SJSA1 (cell line): ENCODE measurements at regions not wholly inside any gene's neighbourhood (a gene's known extent, or its start where the extent isn't known, plus 50 kb on each side); places are given as distances from the start of the nearest gene placed in this dataset.

Source experiments
- DNase-seq, 2 experiments: peaks; one replicate each; pipeline ENCODE4 v3.0.0-alpha.2; 2015 to 2020; ENCODE audit warnings: low spot score in 2 of 2, low read depth in 1 of 2
- H3K27ac ChIP-seq: fragments of 250-450 bp; sonication (Bioruptor Pico); 2 replicates; pipeline ENCODE4 v1.5.1; 2020; ENCODE audit warnings: mild to moderate bottlenecking, moderate library complexity
- H3K27me3 ChIP-seq: fragments of 250-450 bp; sonication (Bioruptor Pico); replicated peaks from 2 replicates; pipeline ENCODE4 v1.5.1; 2020; ENCODE audit warnings: mild to moderate bottlenecking, moderate library complexity
- H3K36me3 ChIP-seq: fragments of 250-450 bp; sonication (Bioruptor Pico); 2 replicates; pipeline ENCODE4 v1.5.1; 2020; ENCODE audit warnings: mild to moderate bottlenecking
- H3K4me1 ChIP-seq: fragments of 250-450 bp; sonication (Bioruptor Pico); replicated peaks from 2 replicates; pipeline ENCODE4 v1.6.1; 2021; ENCODE audit warnings: mild to moderate bottlenecking
- H3K4me3 ChIP-seq: fragments of 250-450 bp; sonication (Bioruptor Pico); 2 replicates; pipeline ENCODE4 v1.5.1; 2020; ENCODE audit warnings: mild to moderate bottlenecking
- H3K9me3 ChIP-seq: fragments of 250-450 bp; sonication (Bioruptor Pico); replicated peaks from 2 replicates; pipeline ENCODE4 v1.5.1; 2020; ENCODE audit warnings: mild to moderate bottlenecking

DNA sequence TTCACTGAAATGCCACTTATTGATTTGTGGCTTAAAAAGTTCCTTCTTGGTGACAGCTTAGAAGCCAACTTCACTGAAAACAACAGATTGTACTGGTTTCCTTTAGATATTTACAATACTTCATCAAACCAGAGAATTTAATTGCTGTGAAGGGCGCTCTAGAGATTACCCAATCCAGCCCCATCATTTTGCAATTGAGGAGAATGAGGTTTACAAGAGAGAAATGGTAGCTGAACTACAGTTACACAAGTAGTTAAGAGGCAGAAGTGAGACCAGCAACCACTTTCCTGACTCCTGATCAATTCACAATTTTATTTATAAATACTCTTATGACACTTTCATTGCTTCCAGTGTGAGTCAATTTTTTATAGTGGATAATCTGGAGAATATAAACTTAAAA is 103.5 kb upstream of the APC start:
- no peak overlapping the region for H3K4me3 ChIP-seq
- no peaks in the 10 kb centered on the region for H3K36me3 ChIP-seq
- H3K4me1 ChIP-seq, result no peaks in the 10 kb centered on the region
- H3K27me3 ChIP-seq, result no peaks in the 10 kb centered on the region
- H3K9me3 ChIP-seq, result no peaks in the 10 kb centered on the region
- H3K27ac ChIP-seq, result no peak overlapping the region
- DNase-seq, result no peak

GRCh38 chr5:112634796-112635195 is 102.9 kb upstream of the APC start:
- Histone ChIP-seq H3K27ac (no peak overlapping the region), H3K9me3 (no peaks in the 10 kb centered on the region), H3K4me3 (no peak overlapping the region), H3K4me1 (no peaks in the 10 kb centered on the region), H3K27me3 (no peaks in the 10 kb centered on the region), H3K36me3 (no peaks in the 10 kb centered on the region)
- DNase-seq, result no peak

DNA sequence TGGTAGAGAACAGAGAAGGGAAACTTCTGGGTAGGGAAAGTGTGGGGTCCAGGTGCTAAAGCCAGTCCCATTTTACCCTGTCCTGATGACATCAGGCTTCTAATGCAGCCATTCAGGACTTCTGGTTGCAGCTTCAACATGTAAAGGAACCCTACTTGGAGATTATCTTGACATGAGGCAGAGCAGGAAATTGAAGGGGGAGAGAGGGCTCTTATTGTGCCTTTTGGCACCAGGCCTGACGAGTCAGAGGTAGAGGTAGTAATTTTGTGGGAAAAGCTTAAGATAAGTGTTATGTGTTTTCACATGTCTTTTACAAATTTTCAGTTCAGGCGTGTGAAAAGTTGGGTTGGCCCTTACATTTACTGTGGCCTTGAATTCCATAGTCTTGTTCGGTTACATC is 102.4 kb upstream of the APC start:
- H3K4me1 ChIP-seq, result no peaks in the 10 kb centered on the region
- DNase-seq, result no peak
- H3K27me3 ChIP-seq, result no peaks in the 10 kb centered on the region
- no peaks in the 10 kb centered on the region for H3K36me3 ChIP-seq
- no peaks in the 10 kb centered on the region for H3K9me3 ChIP-seq
- H3K27ac ChIP-seq, result no peak overlapping the region
- H3K4me3 ChIP-seq, result no peak overlapping the region

GRCh38 chr5:112635771-112636731 is 101.6 kb upstream of the APC start:
- Histone ChIP-seq H3K36me3 (no peaks in the 10 kb centered on the region), H3K4me3 (no peak overlapping the region), H3K4me1 (no peaks in the 10 kb centered on the region), H3K9me3 (no peaks in the 10 kb centered on the region), H3K27me3 (no peaks in the 10 kb centered on the region), H3K27ac (no peak overlapping the region)
- DNase-seq, result no peak

GRCh38 chr5:112636751-112637150 is 100.9 kb upstream of the APC start:
- DNase-seq, result no peak
- H3K4me1 ChIP-seq, result no peaks in the 10 kb centered on the region
- H3K36me3 ChIP-seq, result no peaks in the 10 kb centered on the region
- H3K4me3 ChIP-seq, result no peak overlapping the region
- H3K9me3 ChIP-seq, result no peaks in the 10 kb centered on the region
- H3K27me3 ChIP-seq, result no peaks in the 10 kb centered on the region
- no peak overlapping the region for H3K27ac ChIP-seq

GRCh38 chr5:112637343-112637742 is 100.3 kb upstream of the APC start:
- H3K27ac ChIP-seq, result no peak overlapping the region
- no peaks in the 10 kb centered on the region for H3K4me1 ChIP-seq
- H3K36me3 ChIP-seq, result no peaks in the 10 kb centered on the region
- H3K27me3 ChIP-seq, result no peaks in the 10 kb centered on the region
- no peak for DNase-seq
- H3K9me3 ChIP-seq, result no peaks in the 10 kb centered on the region
- no peak overlapping the region for H3K4me3 ChIP-seq

- no peaks in the 10 kb centered on the region for H3K4me1 ChIP-seq
- no peak overlapping the region for H3K4me3 ChIP-seq
- no peak overlapping the region for H3K27ac ChIP-seq
- H3K9me3 ChIP-seq, result no peaks in the 10 kb centered on the region
- no peak for DNase-seq
- H3K36me3 ChIP-seq, result no peaks in the 10 kb centered on the region
- no peaks in the 10 kb centered on the region for H3K27me3 ChIP-seq
Observed at GRCh38 chr5:112640546-112640945, 97.1 kb upstream of the APC start.

GRCh38 chr5:112641515-112642110 is 96.1 kb upstream of the APC start:
- Histone ChIP-seq H3K9me3 (no peaks in the 10 kb centered on the region), H3K27me3 (no peaks in the 10 kb centered on the region), H3K4me3 (no peak overlapping the region), H3K4me1 (no peaks in the 10 kb centered on the region), H3K27ac (no peak overlapping the region), H3K36me3 (no peaks in the 10 kb centered on the region)
- no peak for DNase-seq

GRCh38 chr5:112642885-112643284 is 94.8 kb upstream of the APC start:
- Histone ChIP-seq H3K4me1 (no peaks in the 10 kb centered on the region), H3K4me3 (no peak overlapping the region), H3K27ac (no peak overlapping the region), H3K9me3 (no peaks in the 10 kb centered on the region), H3K36me3 (no peaks in the 10 kb centered on the region), H3K27me3 (no peaks in the 10 kb centered on the region)
- no peak for DNase-seq

DNA sequence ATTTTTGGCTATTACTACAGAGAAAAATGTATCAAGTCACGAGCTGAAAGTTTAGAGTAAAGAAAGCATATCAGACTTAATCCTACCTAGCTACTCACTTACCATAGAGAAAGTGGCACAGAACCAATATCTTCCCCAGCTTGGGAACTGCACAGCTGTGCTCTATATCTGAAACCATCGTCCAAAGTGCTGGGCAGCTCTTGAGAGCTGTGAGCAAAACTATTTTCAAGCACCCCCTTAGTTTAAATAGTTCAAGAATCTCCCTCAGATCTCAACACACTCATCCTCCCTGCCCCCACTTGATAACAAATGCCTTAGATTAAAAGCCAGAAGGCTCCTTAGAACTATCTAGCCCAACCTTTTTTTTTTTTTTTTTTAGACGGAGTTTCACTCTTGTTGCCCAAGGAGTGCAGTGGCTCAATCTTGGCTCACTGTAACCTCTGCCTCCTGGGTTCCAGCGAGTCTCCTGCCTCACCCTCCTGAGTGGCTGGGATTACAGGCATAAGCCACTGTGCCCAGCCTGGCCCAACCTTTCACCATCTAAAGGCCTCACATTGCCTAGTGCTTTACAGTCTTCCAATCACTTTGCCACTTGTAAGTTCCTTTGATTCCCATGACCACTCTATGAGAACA is 94.2 kb upstream of the APC start:
- no peaks in the 10 kb centered on the region for H3K36me3 ChIP-seq
- H3K4me3 ChIP-seq, result no peak overlapping the region
- no peaks in the 10 kb centered on the region for H3K4me1 ChIP-seq
- DNase-seq, result no peak
- H3K27me3 ChIP-seq, result no peaks in the 10 kb centered on the region
- no peaks in the 10 kb centered on the region for H3K9me3 ChIP-seq
- H3K27ac ChIP-seq, result no peak overlapping the region

- no peaks in the 10 kb centered on the region for H3K4me1 ChIP-seq
- H3K36me3 ChIP-seq, result no peaks in the 10 kb centered on the region
- no peaks in the 10 kb centered on the region for H3K9me3 ChIP-seq
- no peaks in the 10 kb centered on the region; the same call in 1 of the 2 replicates for H3K27me3 ChIP-seq
- no peak overlapping the region for H3K4me3 ChIP-seq
- no peak for DNase-seq
- H3K27ac ChIP-seq, result no peak overlapping the region
Observed at GRCh38 chr5:112646139-112646936, 91.3 kb upstream of the APC start.

DNA sequence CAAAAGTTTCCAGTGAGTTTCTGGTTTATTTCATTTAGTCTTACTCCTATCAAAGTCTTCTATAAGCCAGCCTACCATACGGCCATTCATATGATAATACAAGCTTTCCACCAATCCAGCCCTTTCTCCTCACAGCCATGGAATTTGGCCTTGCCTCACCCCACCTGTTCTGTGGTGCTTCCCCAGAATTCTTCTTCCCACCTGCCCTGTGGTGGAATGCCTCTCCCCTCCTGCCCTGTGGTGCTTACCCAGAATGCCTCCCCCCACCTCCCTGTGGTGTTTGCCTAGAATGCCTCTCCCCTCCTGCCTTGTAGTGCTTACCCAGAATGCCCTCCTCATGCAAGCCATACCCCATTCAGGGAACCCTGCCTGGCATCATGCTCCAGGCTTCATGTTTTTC is 90.3 kb upstream of the APC start:
- H3K4me1 ChIP-seq, result no peaks in the 10 kb centered on the region
- no peak for DNase-seq
- H3K4me3 ChIP-seq, result no peak overlapping the region
- H3K27me3 ChIP-seq, result no peaks in the 10 kb centered on the region; the same call in 1 of the 2 replicates
- H3K36me3 ChIP-seq, result no peaks in the 10 kb centered on the region
- H3K27ac ChIP-seq, result no peak overlapping the region
- H3K9me3 ChIP-seq, result no peaks in the 10 kb centered on the region

GRCh38 chr5:112648264-112648663 is 89.4 kb upstream of the APC start:
- Histone ChIP-seq H3K27ac (no peak overlapping the region), H3K27me3 (no peaks in the 10 kb centered on the region; the same call in 1 of the 2 replicates), H3K36me3 (no peaks in the 10 kb centered on the region), H3K4me3 (no peak overlapping the region), H3K9me3 (no peaks in the 10 kb centered on the region), H3K4me1 (no peaks in the 10 kb centered on the region)
- DNase-seq, result no peak
